Activated CD4-positive, alpha-beta T cell treated with anti-CD3 and anti-CD28 coated beads for 1 hour (primary cell): ENCODE measurements at regions not wholly inside any gene's neighbourhood (a gene's known extent, or its start where the extent isn't known, plus 50 kb on each side); places are given as distances from the start of the nearest gene placed in this dataset.

ENCODE experiments used
- DNase-seq: peaks from one replicate; pipeline ENCODE4 v3.0.0-alpha.2; 2020

- DNase-seq: no peak
Observed at GRCh38 chr2:128784626-128785306, 466.1 kb upstream of the HS6ST1 start.

GRCh38 chr2:128786316-128786715, 467.6 kb upstream of the HS6ST1 start:
- no peak for DNase-seq

GRCh38 chr2:128786741-128787478, 468.2 kb upstream of the HS6ST1 start:
- DNase-seq: no peak

- DNase-seq: no peak
Observed at GRCh38 chr2:128787616-128788015, 468.9 kb upstream of the HS6ST1 start.

- DNase-seq: no peak
Observed at GRCh38 chr2:128788636-128789220, 470.1 kb upstream of the HS6ST1 start.

GRCh38 chr2:128789221-128789620, 470.6 kb upstream of the HS6ST1 start:
- no peak for DNase-seq

- no peak for DNase-seq
Observed at GRCh38 chr2:128789776-128790455, 471.2 kb upstream of the HS6ST1 start.

- no peak for DNase-seq
Observed at GRCh38 chr2:128790541-128791001, 471.9 kb upstream of the HS6ST1 start.

GRCh38 chr2:128791120-128791984, 472.7 kb upstream of the HS6ST1 start:
- no peak for DNase-seq

- DNase-seq: no peak
Observed at GRCh38 chr2:128791985-128792320, 473.3 kb upstream of the HS6ST1 start.

GRCh38 chr2:128792476-128793054, 473.9 kb upstream of the HS6ST1 start:
- DNase-seq: no peak

GRCh38 chr2:128793404-128793803, 474.7 kb upstream of the HS6ST1 start:
- DNase-seq: no peak

GRCh38 chr2:128794285-128794684, 475.6 kb upstream of the HS6ST1 start:
- no peak for DNase-seq

- no peak for DNase-seq
Observed at GRCh38 chr2:128796321-128796720, 477.7 kb upstream of the HS6ST1 start.

GRCh38 chr2:128797092-128797491, 478.4 kb upstream of the HS6ST1 start:
- no peak for DNase-seq

- no peak for DNase-seq
Observed at GRCh38 chr2:128797533-128797932, 478.9 kb upstream of the HS6ST1 start.

GRCh38 chr2:128797937-128798336, 479.3 kb upstream of the HS6ST1 start:
- no peak for DNase-seq

GRCh38 chr2:128798502-128799283, 480.0 kb upstream of the HS6ST1 start:
- no peak for DNase-seq

GRCh38 chr2:128799284-128799552, 480.6 kb upstream of the HS6ST1 start:
- DNase-seq: no peak

GRCh38 chr2:128799730-128800129, 481.1 kb upstream of the HS6ST1 start:
- no peak for DNase-seq

- no peak for DNase-seq
Observed at GRCh38 chr2:128801576-128801975, 482.9 kb upstream of the HS6ST1 start.

GRCh38 chr2:128803222-128803621, 484.6 kb upstream of the HS6ST1 start:
- no peak for DNase-seq
